G401 (cell line): ENCODE measurements at regions not wholly inside any gene's neighbourhood (a gene's known extent, or its start where the extent isn't known, plus 50 kb on each side); places are given as distances from the start of the nearest gene placed in this dataset.
A peak's percentile ranks its signal among the peaks of the same experiment; 100 is the strongest.
"Not testable (repeated sequence)": the region's sequence is repeated elsewhere in the genome, so short reads cannot be mapped to it uniquely, and the experiment has no call there.

Experiments
- DNase-seq: peaks from one replicate; pipeline ENCODE4 v3.0.0-alpha.2; 2015; ENCODE audit warnings: low spot score
- in situ Hi-C: cut with HindIII; loops from 2 replicates; pipeline ENCODE4 v1.10.0; 2016; ENCODE audit warnings: low sequenced_read_pairs, mixed read lengths

DNA sequence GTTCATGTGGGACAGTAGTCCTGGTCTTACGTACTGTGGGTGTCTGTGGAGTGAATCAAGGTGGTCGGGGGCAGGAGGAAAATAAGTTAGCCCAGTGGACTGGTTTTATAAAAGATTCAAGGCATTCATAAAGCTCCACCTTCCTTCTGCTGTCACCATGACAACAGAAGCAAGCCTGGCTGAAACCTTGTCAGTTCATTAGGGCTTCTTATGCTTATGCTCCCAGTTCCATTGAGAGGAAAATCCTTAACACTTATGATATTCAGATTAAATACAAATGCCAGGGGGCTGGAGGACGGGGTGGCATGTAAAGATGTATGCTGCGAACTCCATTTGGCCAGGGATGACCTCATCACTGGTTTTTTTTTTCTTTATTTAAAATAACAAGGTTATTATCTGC is 283.1 kb upstream of the ATP10A start:
- DNase-seq: no peak
- in situ Hi-C loops: no loop called here

DNA sequence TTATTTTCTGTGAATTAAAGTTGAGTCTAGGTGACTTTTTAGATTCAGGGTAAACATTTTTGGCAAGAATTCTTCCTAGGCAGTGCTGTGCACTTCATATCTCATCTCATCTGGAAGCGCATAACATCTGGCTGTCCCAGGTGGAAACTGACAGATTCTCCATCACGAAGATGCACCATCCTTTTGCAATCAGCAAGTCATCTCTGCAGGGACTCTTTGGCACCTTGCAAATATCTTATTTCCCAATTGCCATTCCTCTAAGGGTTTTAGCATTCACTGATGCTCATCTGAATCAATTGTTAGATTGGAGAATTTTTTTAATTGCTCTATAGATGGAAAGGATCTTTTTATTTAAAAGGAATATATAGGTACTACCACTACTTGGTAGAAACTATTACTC is 282.7 kb upstream of the ATP10A start:
- in situ Hi-C loops: no loop called here
- DNase-seq: no peak

DNA sequence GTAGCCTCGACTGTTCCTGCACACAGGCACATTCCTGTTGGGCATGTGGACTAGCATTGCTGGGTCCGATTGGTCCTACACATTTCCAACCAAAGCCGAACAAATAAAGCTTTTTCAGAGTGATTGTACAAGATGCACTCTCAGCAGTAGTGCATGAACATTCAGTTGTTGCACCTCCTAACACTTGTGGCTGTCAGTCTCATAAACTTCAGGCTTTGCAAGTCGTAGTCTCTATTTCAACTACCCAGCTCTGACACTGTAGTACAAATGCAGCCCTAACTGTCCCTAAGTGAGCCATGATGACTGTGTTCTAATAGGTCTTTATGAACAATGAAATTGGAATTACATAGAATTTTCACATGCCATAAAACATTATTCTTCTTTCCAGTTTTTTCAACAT is 281.7 kb upstream of the ATP10A start:
- in situ Hi-C loops: no loop called here
- no peak for DNase-seq

DNA sequence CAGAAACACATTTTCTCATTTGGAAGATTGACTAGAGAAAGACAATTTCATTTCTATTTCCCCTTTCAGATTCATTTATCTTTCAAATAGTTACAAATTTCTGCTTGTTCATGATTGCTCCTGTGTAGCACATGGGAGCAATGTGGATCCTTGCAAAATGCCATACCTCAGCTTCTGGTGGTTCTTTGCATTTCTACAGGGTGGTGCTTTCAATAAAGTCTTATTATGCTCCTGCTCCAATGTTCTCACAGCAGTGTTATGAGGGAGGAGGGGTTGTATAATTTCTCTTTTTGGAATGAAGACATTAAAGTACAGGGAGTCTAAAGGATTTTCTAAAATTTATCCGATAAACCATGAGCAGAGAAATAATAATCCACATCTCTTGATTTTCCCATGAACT is 280.1 kb upstream of the ATP10A start:
- in situ Hi-C loops: no loop called here
- no peak for DNase-seq

DNA sequence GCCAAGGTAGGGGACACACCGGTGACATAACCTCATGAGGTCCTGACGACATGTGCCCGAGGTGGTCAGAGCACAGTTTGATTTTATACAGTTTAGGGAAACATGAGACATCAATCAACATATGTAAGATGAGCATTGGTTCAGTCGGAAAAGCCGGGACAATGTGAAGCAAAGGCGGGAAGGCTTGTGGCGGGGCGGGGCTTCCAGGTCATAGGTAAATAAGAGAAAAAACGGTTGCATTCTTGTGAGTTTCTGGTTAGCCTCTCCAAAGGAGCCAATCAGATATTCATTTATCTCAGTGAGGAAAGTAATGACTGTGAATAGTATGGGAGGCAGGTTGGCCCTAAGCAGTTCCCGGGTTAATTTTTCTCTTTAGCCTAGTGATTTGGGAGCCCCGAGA is 271.7 kb upstream of the ATP10A start:
- in situ Hi-C loops: no loop called here
- DNase-seq: no peak

DNA sequence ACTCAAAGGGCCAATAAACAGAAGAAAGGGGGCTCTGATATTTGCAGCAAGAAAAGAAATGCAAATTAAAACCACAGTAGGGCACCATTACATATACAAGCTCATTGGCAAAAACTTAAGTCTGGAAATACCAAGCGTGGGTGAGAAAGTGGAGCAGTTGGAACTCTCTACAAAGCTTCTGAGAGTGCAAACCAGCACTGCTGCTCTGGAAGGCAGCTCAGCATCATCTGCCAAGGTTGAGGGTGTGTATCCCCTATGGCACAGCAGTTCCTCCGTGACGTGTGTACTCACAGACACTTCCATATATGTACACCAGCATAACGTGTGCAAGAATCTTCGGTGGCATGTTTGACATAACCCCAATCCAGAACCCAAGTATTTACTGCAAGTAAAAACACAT is 271.0 kb upstream of the ATP10A start:
- DNase-seq: no peak
- in situ Hi-C loops: no loop called here

DNA sequence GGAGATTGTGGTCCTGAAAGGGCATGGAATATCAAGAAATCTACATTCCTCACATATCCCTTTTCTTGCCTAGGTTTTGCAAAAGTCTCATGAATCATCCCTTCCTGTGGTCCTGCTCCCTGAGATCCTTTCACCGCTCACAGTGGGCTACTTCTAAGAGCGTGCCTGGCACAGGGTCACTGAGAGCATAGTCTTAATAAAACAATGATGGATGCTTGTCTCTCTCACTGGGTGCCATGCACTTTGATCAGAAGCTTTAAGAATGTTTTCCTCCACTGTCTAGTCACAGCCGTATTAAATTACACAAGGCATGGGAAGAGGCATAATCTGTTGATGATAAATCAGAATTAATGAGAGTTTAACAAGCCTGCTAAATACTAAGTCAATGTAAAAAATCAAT is 269.7 kb upstream of the ATP10A start:
- in situ Hi-C loops: no loop called here
- DNase-seq: no peak

DNA sequence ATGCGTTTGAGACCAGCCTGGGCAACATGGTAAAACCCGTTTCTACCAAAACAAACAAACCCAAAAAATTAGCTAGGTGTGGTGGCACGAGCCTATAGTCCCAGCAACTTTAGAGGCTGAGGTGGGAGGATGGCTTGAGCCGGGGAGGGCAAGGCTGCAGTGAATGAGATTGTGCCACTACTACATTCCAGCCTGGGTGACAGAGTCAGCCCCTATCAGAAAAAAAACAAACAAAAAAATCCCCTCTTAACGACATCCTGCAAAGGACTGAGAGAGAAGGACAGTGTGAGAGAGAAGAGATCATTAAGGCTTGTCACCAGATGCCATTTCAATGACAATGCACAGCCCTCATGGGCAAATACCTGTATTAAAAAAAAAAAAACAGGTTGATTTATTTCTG is 266.7 kb upstream of the ATP10A start:
- in situ Hi-C loops: no loop called here
- DNase-seq: no peak

DNA sequence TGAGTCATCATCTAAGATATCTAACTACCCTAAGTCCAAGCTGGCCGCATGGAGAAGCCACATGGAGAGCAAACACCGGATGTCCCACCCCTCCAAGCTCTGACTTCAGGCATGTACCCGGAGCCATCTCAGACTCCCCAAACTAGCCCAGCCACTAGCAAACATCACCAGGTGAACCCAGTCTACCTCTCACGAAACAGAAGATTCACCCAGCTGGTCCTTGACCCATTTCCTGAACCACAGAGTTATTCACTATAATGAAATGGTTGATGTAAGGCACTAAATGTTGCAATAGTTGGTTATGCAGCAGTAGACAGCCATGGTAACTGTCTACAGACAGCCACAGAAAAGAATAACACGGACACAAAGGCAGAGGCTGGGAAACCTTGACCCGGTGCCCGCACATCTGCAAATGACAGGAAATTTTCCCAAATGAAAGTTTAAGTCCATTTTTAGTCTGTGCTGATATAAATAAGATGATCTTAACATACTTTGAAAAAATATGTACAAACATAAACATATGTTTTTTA is 265.5 kb upstream of the ATP10A start:
- in situ Hi-C loops: no loop called here

DNA sequence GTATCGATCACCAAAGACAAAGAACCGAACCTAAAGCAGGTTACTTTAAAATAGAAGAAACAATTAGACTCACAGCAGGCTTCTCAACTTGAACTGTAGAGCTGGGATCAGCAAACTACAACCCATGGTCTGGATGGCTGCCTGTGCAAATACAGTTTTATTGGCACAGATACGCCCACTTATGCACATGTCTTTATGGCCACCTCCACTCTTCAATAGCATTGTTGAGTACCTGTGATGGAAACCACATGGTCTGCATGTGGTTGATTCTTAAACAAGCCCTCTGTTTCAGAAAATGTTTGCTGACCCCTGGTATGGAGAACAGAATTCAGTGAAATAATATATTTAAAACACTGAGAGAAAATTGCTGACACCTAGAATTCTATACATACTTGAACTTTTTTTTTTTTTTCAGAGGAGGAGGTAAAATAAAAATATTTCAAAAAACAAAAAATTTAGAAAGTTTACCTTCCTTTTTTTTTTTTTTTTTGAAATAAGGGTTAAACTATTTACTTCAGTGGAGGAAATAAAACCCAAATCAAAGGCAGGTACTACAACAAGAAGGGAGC is 263.8 kb upstream of the ATP10A start:
- in situ Hi-C loops: no loop called here
- DNase-seq: no peak

More for the DNA sequence above, 265.5 kb upstream of the ATP10A start:
- no peak for DNase-seq

DNA sequence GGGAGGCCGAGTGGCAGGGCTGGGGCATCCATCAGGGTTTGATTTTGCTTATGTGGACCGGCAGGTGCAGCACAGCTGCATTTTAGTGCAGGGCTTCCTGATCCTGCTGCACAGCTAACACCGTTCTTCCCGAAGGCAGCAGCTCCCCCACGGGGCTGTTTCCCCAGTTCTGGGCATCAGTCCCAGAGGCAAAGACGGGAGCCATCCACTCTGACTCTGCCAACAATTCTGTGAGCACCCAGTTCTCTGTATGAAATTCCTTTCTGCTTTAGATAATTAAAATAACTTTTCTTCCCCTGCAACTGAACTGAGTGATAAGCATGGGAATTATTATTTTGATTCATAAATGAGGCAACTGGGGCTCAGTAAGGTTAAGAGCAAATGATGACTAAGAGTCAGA is 262.9 kb upstream of the ATP10A start:
- in situ Hi-C loops: no loop called here
- DNase-seq: no peak

DNA sequence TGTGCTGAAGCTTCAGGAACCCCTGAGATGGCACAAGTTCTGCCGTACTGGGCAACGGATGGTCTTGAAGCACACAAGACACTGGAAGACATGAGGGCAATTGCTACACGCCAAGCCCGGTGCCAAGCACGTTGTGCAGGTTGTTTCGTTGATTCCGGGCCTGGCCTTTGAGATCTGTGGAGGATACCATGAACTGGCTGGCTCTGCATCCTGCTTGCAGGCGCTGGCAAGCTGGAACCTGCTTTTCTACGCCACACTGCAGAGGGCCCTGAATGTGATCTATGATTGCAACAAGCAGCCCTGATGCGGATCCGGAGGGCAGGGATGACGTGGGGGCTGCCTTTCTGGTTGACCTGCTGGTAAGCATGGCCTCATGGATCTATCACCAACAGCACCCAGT is 262.5 kb upstream of the ATP10A start:
- no peak for DNase-seq
- in situ Hi-C loops: no loop called here

DNA sequence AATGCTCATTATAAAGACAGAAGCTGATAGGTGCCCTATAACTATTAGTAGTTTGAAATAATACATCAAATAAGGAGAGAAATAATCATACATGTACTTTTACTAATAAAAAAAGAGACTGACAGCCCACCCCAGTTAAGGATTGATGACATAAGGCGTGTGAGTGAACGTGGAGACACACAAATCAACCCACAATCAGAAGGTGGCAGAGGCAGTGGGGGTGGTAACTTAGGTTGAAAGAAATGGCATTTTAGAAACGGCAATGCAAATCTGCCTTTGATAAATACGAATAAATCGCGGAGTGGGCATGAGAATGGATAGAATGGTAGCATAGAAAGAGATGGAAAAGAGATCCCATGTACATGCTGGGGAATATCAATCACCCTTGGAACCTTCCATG is 256.2 kb upstream of the ATP10A start:
- in situ Hi-C loops: no loop called here

DNA sequence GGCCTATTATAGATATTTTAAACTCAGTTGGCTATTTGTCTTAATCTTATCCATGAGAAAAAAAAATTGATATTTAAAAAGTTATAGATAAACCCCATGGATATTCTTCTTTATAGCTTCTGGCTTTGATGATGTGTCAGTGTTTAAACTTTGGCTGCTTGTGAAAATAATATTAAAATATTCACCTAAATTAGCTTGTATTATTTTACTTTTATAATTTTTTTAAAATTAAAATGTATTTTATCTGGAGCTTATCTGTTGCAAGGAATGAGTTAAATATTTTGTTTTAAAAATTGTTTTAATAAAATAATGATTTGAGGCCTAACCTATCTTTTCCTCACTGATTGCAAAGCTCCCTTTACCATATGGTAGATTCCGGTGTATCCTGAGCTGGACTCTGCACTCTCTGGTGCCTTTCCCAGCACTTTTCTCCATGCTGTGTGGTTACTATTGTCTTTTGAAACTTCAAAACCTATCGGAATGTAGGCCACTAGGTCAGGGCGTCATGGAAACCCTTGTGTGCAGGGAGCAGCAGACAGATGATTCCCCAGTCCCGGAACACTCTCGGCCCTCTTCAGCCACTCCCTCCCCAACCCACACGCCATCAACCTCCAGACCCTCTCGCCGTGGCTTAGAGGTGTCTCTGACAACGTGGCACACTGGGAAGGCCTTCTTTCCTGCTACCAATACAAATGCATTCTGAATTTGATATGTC is 252.3 kb upstream of the ATP10A start:
- in situ Hi-C loops: no loop called here
- DNase-seq: no peak

More for the DNA sequence above, 256.2 kb upstream of the ATP10A start:
- no peak for DNase-seq

DNA sequence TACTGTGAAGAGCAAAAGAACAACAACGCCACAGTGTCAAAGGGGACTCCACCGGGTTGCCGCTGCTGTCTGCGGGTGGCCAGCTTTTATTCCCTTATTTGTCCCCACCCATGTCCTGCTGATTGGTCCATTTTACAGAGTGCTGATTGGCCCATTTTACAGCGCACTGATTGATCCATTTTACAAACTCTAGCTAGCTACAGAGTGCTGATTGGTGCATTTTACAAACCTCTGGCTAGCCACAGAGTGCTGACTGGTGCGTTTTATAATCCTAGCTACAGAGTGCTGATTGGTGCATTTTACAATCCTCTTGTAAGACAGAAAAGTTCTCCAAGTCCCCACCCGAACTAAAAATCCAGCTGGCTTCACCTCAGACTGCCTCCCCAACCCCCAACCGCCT is 251.0 kb upstream of the ATP10A start:
- DNase-seq, in situ Hi-C loops: not testable (repeated sequence)

DNA sequence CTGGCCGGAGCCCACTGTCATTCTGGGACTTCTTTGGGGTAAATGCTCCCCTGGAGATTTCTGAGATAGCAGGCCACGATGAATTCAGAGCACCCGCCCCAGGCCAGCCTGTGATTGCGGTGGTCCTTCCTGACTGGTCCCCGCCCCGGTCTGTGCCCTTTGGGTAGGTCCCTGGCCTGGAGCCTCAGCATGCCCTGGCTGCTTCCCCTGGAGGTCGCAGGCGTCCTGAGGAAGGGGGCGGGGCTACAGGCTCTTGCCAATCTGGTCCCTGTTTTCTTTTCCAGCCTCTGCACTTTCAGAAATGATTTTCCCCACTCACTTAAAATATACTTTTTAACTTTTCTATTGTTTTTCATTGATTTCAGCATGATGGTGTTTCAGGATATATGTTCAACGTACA is 250.2 kb upstream of the ATP10A start:
- no peak for DNase-seq
- in situ Hi-C loops: no loop called here

DNA sequence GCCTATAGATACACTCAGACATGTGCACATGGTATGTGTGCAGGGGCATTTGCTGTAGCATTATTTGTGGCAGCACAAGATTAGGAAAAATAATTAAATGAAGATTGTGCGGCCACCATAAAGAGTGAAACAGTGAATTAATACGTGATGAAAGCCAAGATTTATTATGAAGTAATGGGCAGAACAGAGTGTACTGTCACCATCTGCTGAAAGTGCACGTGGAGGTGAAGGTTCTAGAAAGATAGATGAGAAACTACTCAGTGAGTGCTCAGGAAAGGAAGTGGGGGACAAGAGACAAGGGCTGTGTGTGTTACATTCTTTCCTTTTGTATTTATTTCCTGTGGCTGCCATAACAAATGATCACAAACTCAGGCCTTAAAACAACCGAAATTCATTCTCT is 246.1 kb upstream of the ATP10A start:
- DNase-seq: no peak
- in situ Hi-C loops: no loop called here

DNA sequence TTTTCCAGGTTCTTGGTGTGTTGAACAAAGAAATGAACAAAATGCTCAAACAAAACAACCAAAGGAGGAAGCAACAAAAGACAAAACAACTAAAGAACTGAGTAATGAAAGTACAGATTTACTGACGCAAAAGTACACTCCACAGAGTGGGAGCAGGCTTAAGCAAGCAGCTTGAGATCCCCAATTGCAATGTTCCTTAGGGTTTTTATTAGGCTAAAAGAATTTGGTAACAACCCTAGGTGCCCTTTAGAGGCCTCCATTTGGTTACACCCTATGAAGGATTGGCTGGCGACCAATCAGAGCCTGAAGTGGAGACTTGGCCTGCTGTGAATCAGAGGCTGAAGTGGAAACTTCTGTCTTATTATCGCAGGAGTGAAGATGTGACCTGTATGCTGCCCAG is 243.4 kb upstream of the ATP10A start:
- DNase-seq: peak; percentile 35
- in situ Hi-C loops: no loop called here

DNA sequence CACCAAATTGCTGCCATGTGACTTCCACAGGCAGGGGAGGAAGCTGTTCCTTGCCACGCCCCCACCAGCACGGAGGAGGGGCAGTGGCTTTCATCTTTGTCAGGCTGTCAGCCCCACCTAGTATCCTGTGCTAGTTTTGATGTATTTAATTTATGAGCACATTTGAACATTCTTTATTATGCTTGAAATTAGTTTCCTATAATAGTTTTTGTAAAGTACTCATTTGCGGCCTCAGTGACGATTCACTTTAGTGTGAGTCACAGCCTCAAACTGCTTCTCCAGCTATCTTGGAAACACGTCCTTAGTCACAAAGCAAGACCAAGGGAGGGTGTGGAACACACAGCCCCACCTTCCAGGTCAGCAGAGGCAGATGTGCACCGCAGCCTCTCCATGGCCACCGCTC is 239.9 kb upstream of the ATP10A start:
- in situ Hi-C loops: no loop called here
- no peak for DNase-seq

DNA sequence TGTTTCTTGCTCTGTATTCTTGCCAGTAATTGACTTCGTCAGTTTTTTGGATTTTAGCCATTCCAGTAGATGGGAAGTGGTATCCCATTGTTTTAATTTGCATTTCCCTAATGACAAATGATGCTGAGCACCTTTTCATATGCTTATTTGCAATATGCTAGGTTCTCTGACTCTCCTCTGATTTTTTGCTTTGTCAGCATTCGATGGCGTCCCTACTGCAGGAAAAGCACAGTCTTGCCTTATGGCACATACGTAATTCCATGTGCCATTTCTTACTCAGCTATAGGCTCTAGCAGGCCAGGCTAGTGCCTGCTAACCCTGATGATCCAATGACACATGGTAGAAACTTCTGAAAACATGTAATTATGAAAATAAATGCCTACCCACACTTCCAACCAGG is 239.2 kb upstream of the ATP10A start:
- no peak for DNase-seq
- in situ Hi-C loops: no loop called here

DNA sequence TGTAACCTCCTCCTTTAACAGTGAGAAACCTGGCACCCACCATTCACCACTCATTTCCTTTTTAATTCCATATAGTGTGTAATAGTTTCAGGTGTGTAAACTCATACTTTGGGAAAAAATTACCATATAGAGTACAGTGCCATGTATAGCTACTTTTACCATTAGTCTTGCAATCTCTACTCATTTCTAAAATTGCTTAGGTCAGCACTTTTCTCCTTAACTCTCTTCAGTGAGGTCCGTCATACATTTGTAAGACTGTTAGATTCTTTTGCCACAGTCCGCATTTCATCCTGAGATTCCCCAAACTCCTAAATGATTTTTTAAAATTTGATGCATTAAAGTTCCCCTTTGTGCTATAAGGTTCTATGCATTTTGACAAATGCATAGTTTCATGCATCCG is 238.3 kb upstream of the ATP10A start:
- in situ Hi-C loops: no loop called here

More for the DNA sequence above, 238.3 kb upstream of the ATP10A start:
- no peak for DNase-seq
